COLO829 (cell line): ENCODE measurements at regions not wholly inside any gene's neighbourhood (a gene's known extent, or its start where the extent isn't known, plus 50 kb on each side); places are given as distances from the start of the nearest gene placed in this dataset.
"Not testable (repeated sequence)": the region's sequence is repeated elsewhere in the genome, so short reads cannot be mapped to it uniquely, and the experiment has no call there.

ENCODE experiments used
- DNase-seq: peaks from one replicate; pipeline ENCODE4 v3.0.0; 2012; ENCODE audit warnings: low spot score

- DNase-seq: no peak
Observed at GRCh38 chr10:23543691-23544380, 105.0 kb downstream of the OTUD1 start.

GRCh38 chr10:23545866-23546265, 107.0 kb downstream of the OTUD1 start:
- not testable (repeated sequence) for DNase-seq

GRCh38 chr10:23556727-23557440, 118.0 kb downstream of the OTUD1 start:
- no peak for DNase-seq

GRCh38 chr10:23557777-23558176, 118.9 kb downstream of the OTUD1 start:
- DNase-seq: no peak

DNA sequence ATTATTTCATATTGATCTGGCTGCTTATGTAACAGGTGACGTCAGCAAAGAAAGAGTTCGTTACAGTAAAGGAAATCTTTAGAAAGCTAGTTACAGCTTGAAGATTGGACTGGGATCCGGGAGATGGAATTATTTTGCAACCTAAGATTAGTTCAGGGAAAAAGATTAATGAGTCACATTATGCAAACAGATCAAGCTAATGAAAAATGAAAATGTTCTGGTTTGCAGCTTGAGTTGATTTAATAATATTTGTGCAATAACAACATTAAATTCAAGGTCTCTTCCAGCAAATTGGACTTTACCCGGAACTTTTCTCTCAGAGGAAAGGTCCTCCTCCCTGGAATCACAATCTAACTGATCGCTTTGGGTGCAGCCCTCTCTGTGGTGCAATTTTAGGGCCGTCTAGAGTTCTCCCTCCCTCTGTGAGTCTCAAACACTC, 119.5 kb downstream of the OTUD1 start:
- no peak for DNase-seq

- no peak for DNase-seq
Observed at GRCh38 chr10:23568996-23569395, 130.1 kb downstream of the OTUD1 start.

DNA sequence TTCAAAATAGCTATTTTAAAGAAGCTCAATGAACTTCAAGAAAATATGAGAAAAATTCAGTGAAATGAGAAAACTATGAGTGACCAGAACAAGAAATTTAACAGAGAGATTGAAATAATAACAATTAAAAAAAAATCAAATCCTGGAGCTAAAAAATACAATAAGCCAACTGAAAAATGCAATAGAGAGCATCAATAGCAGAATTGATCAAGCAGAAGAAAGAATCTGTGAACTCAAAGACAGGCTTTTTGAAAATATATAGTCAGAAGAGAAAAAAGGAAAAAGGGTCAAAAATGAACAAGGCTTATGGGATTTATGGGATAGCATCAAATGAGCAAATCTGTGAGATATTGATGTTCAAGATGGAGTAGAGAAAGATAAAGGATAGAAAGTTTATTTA, 133.0 kb downstream of the OTUD1 start:
- DNase-seq: no peak

GRCh38 chr10:23581906-23582450, 143.1 kb downstream of the OTUD1 start:
- DNase-seq: no peak

- DNase-seq: no peak
Observed at GRCh38 chr10:23584396-23584795, 145.5 kb downstream of the OTUD1 start.

GRCh38 chr10:23585186-23585585, 146.3 kb downstream of the OTUD1 start:
- no peak for DNase-seq

GRCh38 chr10:23585666-23586065, 146.8 kb downstream of the OTUD1 start:
- DNase-seq: no peak

DNA sequence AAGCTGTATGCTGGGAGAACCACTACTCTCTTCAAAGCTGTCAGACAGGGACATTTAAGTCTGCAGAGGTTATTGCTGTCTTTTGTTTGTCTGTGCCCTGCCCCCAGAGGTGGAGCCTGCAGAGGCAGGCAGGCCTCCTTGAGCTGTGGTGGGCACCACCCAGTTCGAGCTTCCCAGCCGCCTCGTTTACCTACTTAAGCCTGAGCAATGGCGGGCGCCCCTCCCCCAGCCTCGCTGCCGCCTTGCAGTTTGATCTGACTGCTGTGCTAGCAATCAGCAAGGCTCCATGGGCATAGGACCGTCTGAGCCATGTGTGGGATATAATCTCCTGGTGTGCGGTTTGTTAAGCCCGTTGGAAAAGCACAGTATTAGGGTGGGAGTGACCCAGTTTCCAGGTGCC, 156.4 kb downstream of the OTUD1 start:
- not testable (repeated sequence) for DNase-seq

GRCh38 chr10:23604613-23605012, 165.7 kb downstream of the OTUD1 start:
- DNase-seq: no peak

DNA sequence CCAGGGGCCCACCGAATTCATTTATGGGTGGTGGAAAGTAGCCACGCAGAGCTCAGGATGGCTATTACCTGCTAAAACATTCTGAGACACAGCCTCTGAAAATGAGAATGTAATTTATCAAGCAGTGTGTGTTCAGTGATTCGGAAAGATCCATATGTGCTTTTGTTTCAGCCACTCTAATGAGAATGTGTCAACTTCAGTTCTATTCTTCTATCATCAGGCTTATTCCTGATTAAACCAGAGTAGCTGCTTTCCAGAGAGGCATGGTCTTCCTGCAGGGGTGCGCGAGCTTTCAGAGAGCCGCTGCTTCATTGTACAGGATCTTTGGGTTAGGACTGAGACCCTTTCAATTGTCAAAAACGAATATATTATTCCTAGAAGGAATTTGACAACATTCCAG, 167.6 kb downstream of the OTUD1 start:
- DNase-seq: no peak

DNA sequence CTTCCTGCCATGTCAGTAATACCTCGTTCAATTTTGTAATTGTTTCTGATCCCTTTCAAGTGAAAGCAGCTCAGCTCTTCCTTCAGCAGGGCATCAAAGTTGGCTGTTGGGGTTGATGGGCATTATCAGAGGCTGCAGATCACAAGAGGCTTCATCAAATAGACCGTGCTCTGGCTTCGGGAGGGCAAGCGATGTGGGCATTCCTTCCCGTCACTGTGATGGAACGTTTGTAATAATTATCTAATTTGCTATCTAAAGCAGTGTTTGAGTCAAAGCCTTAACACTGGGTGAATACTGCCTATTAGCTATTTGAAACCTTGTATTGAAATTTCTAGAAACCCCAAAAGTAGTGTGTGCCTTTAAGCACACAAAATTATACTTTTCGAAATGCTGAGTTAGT, 170.1 kb downstream of the OTUD1 start:
- no peak for DNase-seq

GRCh38 chr10:23610626-23611307, 171.9 kb downstream of the OTUD1 start:
- DNase-seq: peak; percentile 64

- no peak for DNase-seq
Observed at GRCh38 chr10:23611308-23612029, 172.6 kb downstream of the OTUD1 start.

- no peak for DNase-seq
Observed at GRCh38 chr10:23613900-23614299, 175.0 kb downstream of the OTUD1 start.

- DNase-seq: no peak
Observed at GRCh38 chr10:23614483-23614882, 175.6 kb downstream of the OTUD1 start.

DNA sequence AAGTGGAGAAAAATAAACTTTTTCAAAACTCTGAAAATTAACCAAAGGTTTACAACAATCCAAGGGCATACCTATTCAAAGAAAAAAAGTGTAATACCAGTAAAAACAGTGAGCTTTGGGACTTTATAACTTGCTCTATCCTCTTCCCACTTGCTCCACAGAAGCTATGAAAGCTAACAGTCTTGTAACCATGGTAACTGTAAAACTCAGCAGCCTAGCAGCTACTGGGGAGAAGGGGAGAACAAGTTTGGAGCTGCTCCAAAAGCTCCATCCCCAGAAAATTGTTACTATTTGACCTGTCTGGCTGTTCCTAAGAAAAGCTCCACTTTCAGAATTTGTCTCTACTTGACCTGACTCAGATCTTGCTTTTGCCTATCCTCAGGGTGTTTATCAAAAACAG, 191.5 kb downstream of the OTUD1 start:
- DNase-seq: no peak

- DNase-seq: no peak
Observed at GRCh38 chr10:23630885-23631284, 192.0 kb downstream of the OTUD1 start.

DNA sequence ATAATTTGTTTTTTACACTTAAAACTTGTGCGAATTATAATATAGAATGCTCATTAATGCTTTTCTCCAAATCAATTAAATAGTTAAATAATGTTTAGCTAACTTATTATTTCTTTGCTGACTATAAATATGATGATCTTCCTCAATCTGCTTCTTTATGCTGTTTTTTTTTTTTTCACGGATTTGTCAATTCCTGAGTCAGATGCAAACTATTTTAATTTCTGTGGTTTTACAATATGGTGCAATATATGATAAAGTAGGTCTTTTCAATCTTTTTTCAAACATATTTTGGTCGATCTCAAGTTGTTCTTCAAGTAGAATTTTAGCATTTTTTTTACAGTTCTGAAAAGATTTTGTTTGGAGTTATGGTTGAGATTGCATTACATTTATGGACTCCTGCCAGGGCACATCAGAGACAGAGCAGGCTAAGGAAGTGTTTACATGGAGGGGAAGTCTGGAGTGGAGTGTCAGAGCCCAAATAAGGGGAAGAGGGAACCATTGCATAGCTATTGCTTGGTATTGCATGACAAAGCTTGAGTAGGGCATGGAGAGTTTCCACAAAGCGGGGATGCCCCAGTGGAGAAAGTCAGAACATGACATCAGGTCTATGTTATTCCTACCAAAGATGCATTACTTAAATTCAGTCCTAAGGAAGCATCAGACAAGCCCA, 204.4 kb downstream of the OTUD1 start:
- no peak for DNase-seq
